KMS-11 (cell line): ENCODE measurements at regions not wholly inside any gene's neighbourhood (a gene's known extent, or its start where the extent isn't known, plus 50 kb on each side); places are given as distances from the start of the nearest gene placed in this dataset.

Experiments
- H2AFZ ChIP-seq: fragments of 200-600 bp; sonication (generic); 2 replicates; pipeline ENCODE4 v1.6.1; 2016; ENCODE audit warnings: antibody characterized with exemption, mixed run types, low read depth
- H3K27ac ChIP-seq: fragments of 200-600 bp; sonication (generic); 2 replicates; pipeline ENCODE4 v1.6.1; 2016; ENCODE audit warnings: mild to moderate bottlenecking, mixed run types
- H3K27me3 ChIP-seq: fragments of 200-600 bp; sonication (generic); 2 replicates; pipeline ENCODE4 v1.6.1; 2017; ENCODE audit warnings: mild to moderate bottlenecking, low read depth, mixed run types, moderate library complexity; ENCODE audit not compliant: insufficient read depth
- H3K36me3 ChIP-seq: fragments of 200-600 bp; sonication (generic); 2 replicates; pipeline ENCODE4 v1.6.1; 2017; ENCODE audit warnings: mild to moderate bottlenecking, mixed run types; ENCODE audit not compliant: insufficient read depth
- H3K4me1 ChIP-seq: fragments of 200-600 bp; sonication (generic); 2 replicates; pipeline ENCODE4 v1.6.1; 2016; ENCODE audit warnings: mild to moderate bottlenecking, low read depth, mixed run types; ENCODE audit not compliant: poor library complexity, severe bottlenecking
- H3K4me2 ChIP-seq: fragments of 200-600 bp; sonication (generic); 2 replicates; pipeline ENCODE4 v1.7.0; 2016; ENCODE audit warnings: mild to moderate bottlenecking, mixed run types
- H3K4me3 ChIP-seq: fragments of 200-600 bp; sonication (generic); IDR thresholded peaks from 2 replicates; pipeline ENCODE4 v1.6.1; 2017; ENCODE audit warnings: low read depth, low read length, mixed read lengths; ENCODE audit not compliant: insufficient read depth
- H3K79me2 ChIP-seq: fragments of 200-600 bp; sonication (generic); 2 replicates; pipeline ENCODE4 v1.6.1; 2016; ENCODE audit warnings: low read depth, mixed run types; ENCODE audit not compliant: insufficient read depth
- H3K9ac ChIP-seq: fragments of 200-600 bp; sonication (generic); 2 replicates; pipeline ENCODE4 v1.6.1; 2016; ENCODE audit warnings: mild to moderate bottlenecking, mixed run types
- H4K20me1 ChIP-seq: fragments of 200-600 bp; sonication (generic); 2 replicates; pipeline ENCODE4 v1.6.1; 2016; ENCODE audit warnings: mild to moderate bottlenecking, mixed run types; ENCODE audit not compliant: insufficient read depth
- CTCF ChIP-seq: fragments of 200-600 bp; sonication (generic); conservative IDR thresholded peaks from 2 replicates; pipeline ENCODE4 v1.6.1; 2017; ENCODE audit warnings: low read depth, mild to moderate bottlenecking, antibody characterized with exemption, low read length, moderate library complexity, mixed read lengths

- Histone ChIP-seq H3K4me2 (no peak overlapping the region), H3K4me3 (no peak overlapping the region), H3K36me3 (no peaks in the 10 kb centered on the region), H3K9ac (no peak overlapping the region), H4K20me1 (no peaks in the 10 kb centered on the region), H3K79me2 (no peaks in the 10 kb centered on the region), H2AFZ (no peak overlapping the region), H3K27me3 (no peaks in the 10 kb centered on the region), H3K4me1 (no peaks in the 10 kb centered on the region), H3K27ac (no peak overlapping the region)
- TF ChIP-seq CTCF, result no peak
Measured at GRCh38 chr1:239303289-239303688, 83.1 kb upstream of the CHRM3 start.

GRCh38 chr1:239302696-239303095, 83.7 kb upstream of the CHRM3 start:
- Histone ChIP-seq H3K4me1 (no peaks in the 10 kb centered on the region), H3K27me3 (no peaks in the 10 kb centered on the region), H3K4me3 (no peak overlapping the region), H4K20me1 (no peaks in the 10 kb centered on the region), H3K27ac (no peak overlapping the region), H3K9ac (no peak overlapping the region), H3K79me2 (no peaks in the 10 kb centered on the region), H3K4me2 (no peak overlapping the region), H2AFZ (no peak overlapping the region), H3K36me3 (no peaks in the 10 kb centered on the region)
- TF ChIP-seq CTCF, result no peak

- no peaks in the 10 kb centered on the region for H3K36me3 ChIP-seq
- no peaks in the 10 kb centered on the region for H3K27me3 ChIP-seq
- no peak for TF ChIP-seq CTCF
- no peak overlapping the region for H3K4me2 ChIP-seq
- no peaks in the 10 kb centered on the region for H3K79me2 ChIP-seq
- no peaks in the 10 kb centered on the region for H4K20me1 ChIP-seq
- no peak overlapping the region for H3K27ac ChIP-seq
- H3K4me3 ChIP-seq, result no peak overlapping the region
- H3K4me1 ChIP-seq, result no peaks in the 10 kb centered on the region
- no peak overlapping the region for H3K9ac ChIP-seq
- no peak overlapping the region for H2AFZ ChIP-seq
Measured at GRCh38 chr1:239301251-239301650, 85.1 kb upstream of the CHRM3 start.

- Histone ChIP-seq H3K9ac (no peak overlapping the region), H3K4me3 (no peak overlapping the region), H3K36me3 (no peaks in the 10 kb centered on the region), H3K79me2 (no peaks in the 10 kb centered on the region), H3K4me2 (no peak overlapping the region), H4K20me1 (no peaks in the 10 kb centered on the region), H3K27me3 (no peaks in the 10 kb centered on the region), H3K27ac (no peak overlapping the region), H2AFZ (no peak overlapping the region), H3K4me1 (no peaks in the 10 kb centered on the region)
- TF ChIP-seq CTCF, result no peak
Measured at GRCh38 chr1:239297910-239298309, 88.5 kb upstream of the CHRM3 start.
